ENCODE measurements at regions not wholly inside any gene's neighbourhood (a gene's known extent, or its start where the extent isn't known, plus 50 kb on each side); places are given as distances from the start of the nearest gene placed in this dataset.

GRCh38 chr12:89234324-89235114, 117.8 kb downstream of the DUSP6 start:
- TF ChIP-seq POLR2A (IDR thresholded peaks at IDR 0.05) (no peak), CTCF (IDR thresholded peaks at IDR 0.05) (no peak)

All from ovary (tissue), 3 donors.